Heart left ventricle (tissue), 16 donors: ENCODE measurements at regions not wholly inside any gene's neighbourhood (a gene's known extent, or its start where the extent isn't known, plus 50 kb on each side); places are given as distances from the start of the nearest gene placed in this dataset.

Experiments used
- ATAC-seq, 4 donors: fragments of 200-7000 bp; cut with Tn5 transposase; one replicate each; pipeline ENCODE4 v1.9.1; 2020 to 2022; ENCODE audit warnings: moderate library complexity in 4 of 4, mild to moderate bottlenecking in 3 of 4, moderate number of reproducible peaks in 1 of 4
- DNase-seq, 5 donors: peaks; one replicate each; pipeline ENCODE4 v3.0.0-alpha.2; 2020
- H3K27ac ChIP-seq, 12 donors: fragments of 200-600 bp; sonication (generic) in 4 of 12; one replicate each; pipeline versions ENCODE4 v1.5.0 to v1.8.0; 2016 to 2022; ENCODE audit warnings: mild to moderate bottlenecking in 2 of 12
- H3K27me3 ChIP-seq, 9 donors: fragments of 200-600 bp; sonication (generic) in 2 of 9; one replicate each; pipeline versions ENCODE4 v1.5.1 to v1.8.0; 2016 to 2022; ENCODE audit warnings: mild to moderate bottlenecking in 3 of 9
- H3K36me3 ChIP-seq, 9 donors: fragments of 200-600 bp; sonication (generic) in 2 of 9; one replicate each; pipeline versions ENCODE4 v1.5.0 to v1.8.0; 2018 to 2022; ENCODE audit warnings: mild to moderate bottlenecking in 2 of 9
- H3K4me1 ChIP-seq, 12 donors: fragments of 200-600 bp; sonication (generic) in 4 of 12; one replicate each; pipeline versions ENCODE4 v1.5.0 to v1.8.0; 2016 to 2022; ENCODE audit warnings: mild to moderate bottlenecking in 3 of 12
- H3K4me3 ChIP-seq, 12 donors: fragments of 200-600 bp; sonication (generic) in 4 of 12; one replicate each; pipeline versions ENCODE4 v1.5.0 to v1.8.0; 2017 to 2022; ENCODE audit warnings: mild to moderate bottlenecking in 9 of 12, moderate library complexity in 4 of 12
- H3K9me3 ChIP-seq, 12 donors: fragments of 200-600 bp; sonication (generic) in 4 of 12; one replicate each; pipeline versions ENCODE4 v1.5.0 to v1.8.0; 2016 to 2022; ENCODE audit warnings: mild to moderate bottlenecking in 1 of 12
- POLR2A ChIP-seq, 2 donors: fragments of 450-650 bp; IDR thresholded peaks; one replicate each; pipeline ENCODE4 v1.6.1; 2017; ENCODE audit warnings: antibody characterized with exemption in 2 of 2, mild to moderate bottlenecking in 2 of 2, moderate library complexity in 2 of 2
- WGBS, 4 donors: extraction: QIAGEN DNeasy Blood & Tissue Kit in 2 of 4; methylation state at CpG; one replicate each; pipeline versions ENCODE4 v1.1.5 to v1.1.7; 2013 to 2018; 5-methylcytosine and 5-hydroxymethylcytosine counted together
- intact Hi-C, 10 donors: fragments of 100-400 bp; cut with DNase I; formaldehyde crosslinking; loops; one replicate each; pipeline versions ENCODE4 v1.11.1 to v1.14.2; 2022
- TF ChIP-seq, protein P1 (sequence below), 12 donors: fragments of 200-600 bp; sonication (generic) in 4 of 12; IDR thresholded peaks; one replicate each; pipeline versions ENCODE4 v1.5.0 to v1.8.0; 2018 to 2022; ENCODE audit warnings: antibody characterized with exemption in 12 of 12, mild to moderate bottlenecking in 5 of 12
- donor health status: ischemic (EF 13 %, LVEDD 7.1; RV severe dilation, severe dysfunction).
- donor health status: healthy with polysubstance abuse.
- donor health status: DM: no; HTN: yes; CAD: no.
- donor health status: DM: no; HTN: no; CAD: no.
- donor health status: ischemic (EF 25% LVEDD 6.9; RV normal size, moderate dysfunction).
- donor health status: ischemic (EF 25% LVEDD 5.7; RV mildly dilated, moderate dysfunction).
- donor health status: healthy.
- donor health status: DM: yes; HTN: yes; CAD: no.
- donor health status: ischemic (EF 35%, LVEDD 5.7; RV mildly dilated, moderate dysfunction).
- donor health status: nonischemic (EF 11% LVEDD 7.7; RV severe dilation, severe dysfunction).
- donor health status: DM: yes; HTN: yes; CAD: no.
- donor health status: PGD.
- donor health status: ischemic (EF 29% LVEDD 5.4; RV normal size, mild dysfunction).
- donor health status: nonischemic (EF 23%, LVEDD 6.1; RV moderate dilation, normal function).

DNA sequence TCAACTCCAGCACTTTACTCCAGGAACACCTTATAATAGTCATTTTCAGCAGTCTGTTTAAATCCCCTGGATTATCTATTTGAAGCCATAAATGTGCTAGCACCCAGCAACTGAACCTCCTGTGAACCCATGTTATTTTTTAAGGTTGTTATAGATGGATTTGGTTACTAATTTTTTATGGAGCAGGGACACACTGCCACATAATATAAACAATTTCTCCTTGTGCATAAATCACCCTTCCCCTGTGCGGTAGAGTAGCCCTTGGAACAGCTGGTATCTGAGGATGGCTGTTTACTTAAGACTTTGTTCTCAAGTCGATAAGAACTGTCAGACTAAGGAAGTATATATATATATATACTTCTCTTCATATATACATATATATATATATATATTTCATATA lies 367.4 kb downstream of the EPHA4 start:
- intact Hi-C loops, result no loop called here
- no peaks in the 10 kb centered on the region for H3K9me3 ChIP-seq
- no peak overlapping the region for H3K4me3 ChIP-seq
- no peaks in the 10 kb centered on the region for H3K4me1 ChIP-seq
- no peaks in the 10 kb centered on the region for H3K36me3 ChIP-seq
- no peak overlapping the region for H3K27ac ChIP-seq
- WGBS, 4 donors, result 59 to 67% (median 64%) methylated on average over 2 of the region's 2 CpGs
- ATAC-seq (no peak), DNase-seq (no peak)
- no peaks in the 10 kb centered on the region for H3K27me3 ChIP-seq
- no peak for TF ChIP-seq POLR2A (IDR thresholded peaks at IDR 0.05)
- TF ChIP-seq, protein P1, sequence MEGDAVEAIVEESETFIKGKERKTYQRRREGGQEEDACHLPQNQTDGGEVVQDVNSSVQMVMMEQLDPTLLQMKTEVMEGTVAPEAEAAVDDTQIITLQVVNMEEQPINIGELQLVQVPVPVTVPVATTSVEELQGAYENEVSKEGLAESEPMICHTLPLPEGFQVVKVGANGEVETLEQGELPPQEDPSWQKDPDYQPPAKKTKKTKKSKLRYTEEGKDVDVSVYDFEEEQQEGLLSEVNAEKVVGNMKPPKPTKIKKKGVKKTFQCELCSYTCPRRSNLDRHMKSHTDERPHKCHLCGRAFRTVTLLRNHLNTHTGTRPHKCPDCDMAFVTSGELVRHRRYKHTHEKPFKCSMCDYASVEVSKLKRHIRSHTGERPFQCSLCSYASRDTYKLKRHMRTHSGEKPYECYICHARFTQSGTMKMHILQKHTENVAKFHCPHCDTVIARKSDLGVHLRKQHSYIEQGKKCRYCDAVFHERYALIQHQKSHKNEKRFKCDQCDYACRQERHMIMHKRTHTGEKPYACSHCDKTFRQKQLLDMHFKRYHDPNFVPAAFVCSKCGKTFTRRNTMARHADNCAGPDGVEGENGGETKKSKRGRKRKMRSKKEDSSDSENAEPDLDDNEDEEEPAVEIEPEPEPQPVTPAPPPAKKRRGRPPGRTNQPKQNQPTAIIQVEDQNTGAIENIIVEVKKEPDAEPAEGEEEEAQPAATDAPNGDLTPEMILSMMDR (IDR thresholded peaks at IDR 0.05), result no peak

DNA sequence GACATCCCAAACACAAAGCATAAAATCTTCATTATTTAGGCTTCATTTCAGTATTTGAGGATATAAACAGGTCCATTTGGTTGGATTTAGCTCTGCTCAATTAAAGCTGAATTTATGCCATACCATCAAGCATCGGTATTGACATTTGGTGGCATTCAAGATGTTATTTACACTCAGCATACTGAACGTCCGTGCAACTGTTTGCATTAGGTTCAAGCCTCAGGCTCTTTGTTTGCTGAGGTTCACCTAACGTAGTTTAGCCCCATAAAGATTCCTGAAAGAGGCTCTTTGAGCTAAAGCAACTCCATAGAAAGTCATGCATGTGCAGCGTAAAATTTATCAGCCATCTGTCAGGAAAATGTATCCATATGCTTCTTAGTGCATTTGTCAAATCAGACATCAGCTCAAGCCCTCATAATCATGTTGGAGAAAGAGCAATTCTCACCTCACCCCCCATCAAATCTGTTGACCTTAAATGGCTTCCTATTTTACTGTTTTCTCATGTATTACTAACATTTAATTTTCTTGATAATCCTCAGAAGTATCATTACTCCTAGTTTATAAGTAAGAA lies 366.9 kb downstream of the EPHA4 start:
- Histone ChIP-seq H3K4me1 (peaks cover 0 to under 1% (median 0%) of the 10 kb centered on the region in 12 donors), H3K36me3 (no peaks in the 10 kb centered on the region), H3K9me3 (no peaks in the 10 kb centered on the region), H3K4me3 (no peak overlapping the region), H3K27ac (no peak overlapping the region), H3K27me3 (no peaks in the 10 kb centered on the region)
- 74 to 94% (median 91%) methylated on average over 5 of the region's 5 CpGs for WGBS, 4 donors
- no peak for ATAC-seq
- intact Hi-C loops, result no loop called here
- TF ChIP-seq, protein P1 (IDR thresholded peaks at IDR 0.05), result no peak
- TF ChIP-seq POLR2A (IDR thresholded peaks at IDR 0.05), result no peak
- DNase-seq, result no peak

DNA sequence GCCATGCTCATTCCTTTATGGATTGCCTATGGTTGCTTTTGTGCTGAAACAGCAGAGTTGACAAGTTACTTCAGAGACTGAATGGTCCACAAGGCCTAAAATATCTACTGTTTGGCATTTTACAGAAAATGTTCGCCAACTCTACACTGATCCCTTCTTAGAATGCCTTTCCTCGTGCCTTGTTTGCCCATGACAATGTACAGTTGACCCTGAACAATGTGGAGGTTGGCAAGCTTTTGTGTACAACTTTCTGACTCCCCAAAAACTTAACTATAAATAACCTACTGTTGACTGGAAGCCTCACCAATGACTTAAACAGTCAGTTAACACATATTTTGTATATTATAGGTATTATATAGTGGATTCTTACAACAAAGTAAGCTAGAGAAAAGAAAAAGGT lies 361.4 kb downstream of the EPHA4 start:
- Histone ChIP-seq H3K27me3 (no peaks in the 10 kb centered on the region), H3K4me1 (peaks cover 0 to 5% (median 0%) of the 10 kb centered on the region in 12 donors), H3K36me3 (no peaks in the 10 kb centered on the region), H3K27ac (no peak overlapping the region), H3K9me3 (no peaks in the 10 kb centered on the region), H3K4me3 (no peak overlapping the region)
- TF ChIP-seq, protein P1 (IDR thresholded peaks at IDR 0.05), result no peak
- no peak for TF ChIP-seq POLR2A (IDR thresholded peaks at IDR 0.05)
- 35 to 94% (median 84%) methylated on average over 2 of the region's 2 CpGs for WGBS, 4 donors
- DNase-seq, result no peak
- peak in 1 of 4 donors; percentile 62 for ATAC-seq
- intact Hi-C loops, result no loop called here

DNA sequence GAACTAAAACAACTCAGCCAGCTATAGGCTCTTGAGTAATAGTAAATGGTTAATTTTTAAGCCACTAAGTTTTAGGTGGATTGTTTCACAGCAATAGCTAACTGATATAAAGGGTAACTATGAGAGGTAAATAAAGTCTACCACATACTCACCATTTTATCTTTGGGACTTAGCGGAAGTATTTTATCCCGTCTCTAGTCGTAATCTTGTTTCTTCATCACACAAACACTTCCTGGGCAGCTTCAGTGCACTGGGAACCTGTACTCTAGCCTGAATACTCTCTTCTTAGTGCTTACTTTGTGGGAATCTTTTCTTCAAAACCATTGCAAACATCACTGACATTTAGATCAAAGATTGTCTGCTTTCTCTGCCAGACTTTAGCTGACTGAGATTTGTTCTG lies 360.5 kb downstream of the EPHA4 start:
- no peaks in the 10 kb centered on the region for H3K27me3 ChIP-seq
- peaks cover 0 to 5% (median 0%) of the 10 kb centered on the region in 12 donors for H3K4me1 ChIP-seq
- ATAC-seq (no peak), DNase-seq (no peak)
- intact Hi-C loops, result no loop called here
- WGBS, 4 donors, result 81 to 91% (median 86%) methylated on average over 3 of the region's 3 CpGs
- TF ChIP-seq, protein P1 (IDR thresholded peaks at IDR 0.05), result no peak
- TF ChIP-seq POLR2A (IDR thresholded peaks at IDR 0.05), result no peak
- H3K4me3 ChIP-seq, result no peak overlapping the region
- no peak overlapping the region for H3K27ac ChIP-seq
- no peaks in the 10 kb centered on the region for H3K36me3 ChIP-seq
- no peaks in the 10 kb centered on the region for H3K9me3 ChIP-seq
